GM12878 (cell line): ENCODE measurements at regions not wholly inside any gene's neighbourhood (a gene's known extent, or its start where the extent isn't known, plus 50 kb on each side); places are given as distances from the start of the nearest gene placed in this dataset.

Source experiments
- BRCA1 ChIP-seq: IDR thresholded peaks from 2 replicates; pipeline ENCODE4 v1.6.1; 2011; ENCODE audit warnings: low read depth, low read length, improper control_type of control experiment
- IRF4 ChIP-seq: IDR thresholded peaks from 2 replicates; pipeline ENCODE4 v1.6.1; 2011; ENCODE audit warnings: low read depth, low read length
- NR2C2 ChIP-seq: IDR thresholded peaks from 2 replicates; pipeline ENCODE4 v1.6.1; 2011; ENCODE audit warnings: borderline replicate concordance, low read depth; ENCODE audit not compliant: control insufficient read depth, insufficient read length
- NR2F1 ChIP-seq: fragments of 450-650 bp; conservative IDR thresholded peaks from 2 replicates; pipeline ENCODE4 v1.6.1; 2017; ENCODE audit warnings: mild to moderate bottlenecking
- PRDM15 ChIP-seq: fragments of 450-650 bp; formaldehyde crosslinking; IDR thresholded peaks from 2 replicates; pipeline ENCODE4 v1.4.0; 2020; ENCODE audit warnings: mild to moderate bottlenecking, moderate library complexity
- TAF1 ChIP-seq: IDR thresholded peaks from 2 replicates; pipeline ENCODE4 v1.6.1; 2011; ENCODE audit warnings: mild to moderate bottlenecking, low read depth, low read length, borderline replicate concordance
- TCF3 ChIP-seq: IDR thresholded peaks from 2 replicates; pipeline ENCODE4 v1.6.1; 2012; ENCODE audit warnings: low read depth, mild to moderate bottlenecking, low read length, borderline replicate concordance; ENCODE audit not compliant: insufficient read depth
- ZBTB11 ChIP-seq: fragments of 450-650 bp; formaldehyde crosslinking; IDR thresholded peaks from 2 replicates; pipeline ENCODE4 v1.5.0; 2022; ENCODE audit warnings: mild to moderate bottlenecking, missing genetic modification characterization
- ZNF207 ChIP-seq: fragments of 450-650 bp; IDR thresholded peaks from 2 replicates; pipeline ENCODE4 v1.6.1; 2014; ENCODE audit warnings: antibody characterized with exemption, mild to moderate bottlenecking, borderline replicate concordance

DNA sequence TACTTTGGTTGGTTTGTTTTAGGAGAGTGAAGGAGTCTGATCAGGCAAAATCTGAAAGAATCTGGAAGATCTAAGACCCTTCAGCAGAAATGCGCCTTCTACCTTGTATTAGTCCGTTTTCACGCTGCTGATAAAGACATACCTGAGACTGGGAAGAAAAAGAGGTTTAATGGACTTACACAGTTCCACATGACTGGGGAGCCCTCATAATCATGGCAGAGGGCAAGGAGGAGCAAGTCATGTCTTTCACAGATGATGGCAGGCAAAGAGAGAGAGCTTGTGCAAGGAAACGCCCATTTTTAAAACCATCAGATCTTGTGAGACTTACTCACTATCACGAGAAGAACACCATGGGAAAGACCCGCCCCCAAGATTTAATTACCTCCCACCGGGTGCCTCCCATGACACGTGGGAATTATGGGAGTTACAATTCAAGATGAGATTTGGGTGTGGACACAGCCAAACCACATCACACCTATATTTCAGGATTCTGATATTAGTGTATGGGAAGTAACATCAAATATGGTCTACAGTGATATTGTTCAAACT is 99.3 kb downstream of the GLUL start (continued):
- TF ChIP-seq ZBTB11 (no peak), PRDM15 (CRISPR knock-in tag) (no peak), NR2F1 (no peak), IRF4 (no peak), TCF3 (no peak), ZNF207 (no peak), NR2C2 (no peak), TAF1 (no peak), BRCA1 (no peak)
